B cell (primary cell): ENCODE measurements at regions not wholly inside any gene's neighbourhood (a gene's known extent, or its start where the extent isn't known, plus 50 kb on each side); places are given as distances from the start of the nearest gene placed in this dataset.

ENCODE experiments used
- ATAC-seq: fragments of 200-7000 bp; cut with Tn5 transposase; one replicate; pipeline ENCODE4 v1.10.0; 2021; ENCODE audit warnings: low read depth, mild to moderate bottlenecking, moderate number of reproducible peaks, moderate library complexity
- CTCF ChIA-PET: fragments of 350-600 bp; sonication (Branson Sonifier 250); formaldehyde crosslinking; loops from one replicate; lab custom pipeline; 2021; ENCODE audit warnings: antibody characterized with exemption, inconsistent platforms; lab: Charles Lee
- POLR2A ChIA-PET: fragments of 350-600 bp; sonication (Branson Sonifier 250); formaldehyde crosslinking; loops from one replicate; lab custom pipeline; 2021; ENCODE audit warnings: antibody characterized with exemption; lab: Charles Lee
- DNase-seq: peaks from one replicate; pipeline ENCODE4 v3.0.0; 2013
- H2AFZ ChIP-seq: 2 replicates; pipeline ENCODE4 v1.6.1; 2012; ENCODE audit warnings: mild to moderate bottlenecking, low read depth, low read length; ENCODE audit not compliant: insufficient read depth, poor library complexity, severe bottlenecking
- H3K27ac ChIP-seq, 2 donors: 1 replicate in 1 of 2; 2 replicates in 1 of 2; pipeline ENCODE4 v1.5.1; 2012 to 2013; ENCODE audit warnings: low read length in 2 of 2, mild to moderate bottlenecking in 2 of 2, moderate library complexity in 1 of 2
- H3K27me3 ChIP-seq, 4 experiments: fragments of 200-600 bp in 1 of 4; sonication (generic) in 1 of 4; replicated peaks in 1 of 4; 1 replicate in 2 of 4; 2 replicates in 2 of 4; pipeline versions ENCODE4 v1.6.1 to v1.7.0; 2013 to 2016; ENCODE audit warnings: low read length in 3 of 4, mild to moderate bottlenecking in 2 of 4, mixed read lengths in 1 of 4, moderate library complexity in 1 of 4; ENCODE audit not compliant: insufficient read depth in 4 of 4, control insufficient read depth in 3 of 4; ENCODE audit errors: control extremely low read depth in 1 of 4
- H3K36me3 ChIP-seq, 2 experiments: replicated peaks in 1 of 2; 1 replicate in 1 of 2; 2 replicates in 1 of 2; pipeline versions ENCODE4 v1.6.1 to v1.7.1; 2013; ENCODE audit warnings: low read length in 1 of 2; ENCODE audit not compliant: insufficient read depth in 2 of 2, control insufficient read depth in 1 of 2; ENCODE audit errors: control extremely low read depth in 1 of 2, extremely low read depth in 1 of 2
- H3K4me1 ChIP-seq, 2 donors: fragments of 200-600 bp in 1 of 2; sonication (generic) in 1 of 2; 1 replicate in 1 of 2; 2 replicates in 1 of 2; pipeline versions ENCODE4 v1.5.1 to v1.6.1; 2013 to 2017; ENCODE audit warnings: low read length in 2 of 2; ENCODE audit not compliant: control insufficient read depth in 2 of 2, insufficient read depth in 2 of 2
- H3K4me2 ChIP-seq: replicated peaks from 2 replicates; pipeline ENCODE3; 2012; ENCODE audit warnings: mild to moderate bottlenecking, low read depth, low read length; ENCODE audit not compliant: poor library complexity, severe bottlenecking
- H3K4me3 ChIP-seq, 5 experiments: fragments of 200-600 bp in 1 of 5; sonication (generic) in 1 of 5; 1 replicate in 3 of 5; 2 replicates in 2 of 5; pipeline versions ENCODE4 v1.5.1 to v1.7.0; 2011 to 2016; ENCODE audit warnings: low read length in 4 of 5, mild to moderate bottlenecking in 4 of 5, low read depth in 2 of 5, control low read depth in 1 of 5, moderate library complexity in 1 of 5; ENCODE audit not compliant: insufficient read depth in 1 of 5; ENCODE audit errors: control extremely low read depth in 1 of 5, extremely low read depth in 1 of 5
- H3K79me2 ChIP-seq: fragments of 200-600 bp; sonication (generic); one replicate; pipeline ENCODE4 v1.6.0; 2016; ENCODE audit warnings: low read length; ENCODE audit not compliant: control insufficient read depth, insufficient read depth
- H3K9ac ChIP-seq: fragments of 200-600 bp; sonication (generic); 2 replicates; pipeline ENCODE4 v1.6.1; 2017; ENCODE audit warnings: mild to moderate bottlenecking, low read length, moderate library complexity
- H3K9me3 ChIP-seq, 3 donors: one replicate each; pipeline versions ENCODE4 v1.6.1 to v1.7.1; 2013; ENCODE audit warnings: low read length in 2 of 3; ENCODE audit not compliant: control insufficient read depth in 2 of 3, insufficient read depth in 1 of 3; ENCODE audit errors: control extremely low read depth in 1 of 3
- H4K20me1 ChIP-seq: 2 replicates; pipeline ENCODE4 v1.6.0; 2012; ENCODE audit warnings: mild to moderate bottlenecking, low read length; ENCODE audit not compliant: insufficient read depth, control insufficient read depth, poor library complexity, severe bottlenecking
- H3K27ac Mint-ChIP-seq: one replicate; pipeline ENCODE4 v1.8.0; 2021; ENCODE audit warnings: mixed read lengths
- H3K27me3 Mint-ChIP-seq: one replicate; pipeline ENCODE4 v1.8.0; 2021; ENCODE audit warnings: mixed read lengths
- H3K4me1 Mint-ChIP-seq: one replicate; pipeline ENCODE4 v1.8.0; 2021; ENCODE audit warnings: mixed read lengths
- H3K4me3 Mint-ChIP-seq: one replicate; pipeline ENCODE4 v1.8.0; 2021; ENCODE audit warnings: mixed read lengths
- H3K9me3 Mint-ChIP-seq: one replicate; pipeline ENCODE4 v1.8.0; 2022; ENCODE audit warnings: mixed read lengths; ENCODE audit not compliant: insufficient read depth
- EZH2 ChIP-seq: IDR thresholded peaks from 2 replicates; pipeline ENCODE4 v1.6.1; 2012; ENCODE audit warnings: borderline replicate concordance, low read depth, mild to moderate bottlenecking, moderate library complexity, low read length; ENCODE audit not compliant: insufficient read depth, poor library complexity, severe bottlenecking
- WGBS: methylation state at CpG from one replicate; pipeline ENCODE4 v1.1.5; 2013; ENCODE audit warnings: missing lambda C conversion rate; ENCODE audit not compliant: insufficient coverage; 5-methylcytosine and 5-hydroxymethylcytosine counted together
- intact Hi-C: fragments of 100-400 bp; cut with micrococcal nuclease; formaldehyde crosslinking; loops from one replicate; pipeline ENCODE4 v1.10.0; 2022
- TF ChIP-seq, protein P1 (sequence below): fragments of 200-600 bp; IDR thresholded peaks from one replicate; pipeline ENCODE4 v1.8.0; 2022; ENCODE audit warnings: antibody characterized with exemption, mild to moderate bottlenecking

DNA sequence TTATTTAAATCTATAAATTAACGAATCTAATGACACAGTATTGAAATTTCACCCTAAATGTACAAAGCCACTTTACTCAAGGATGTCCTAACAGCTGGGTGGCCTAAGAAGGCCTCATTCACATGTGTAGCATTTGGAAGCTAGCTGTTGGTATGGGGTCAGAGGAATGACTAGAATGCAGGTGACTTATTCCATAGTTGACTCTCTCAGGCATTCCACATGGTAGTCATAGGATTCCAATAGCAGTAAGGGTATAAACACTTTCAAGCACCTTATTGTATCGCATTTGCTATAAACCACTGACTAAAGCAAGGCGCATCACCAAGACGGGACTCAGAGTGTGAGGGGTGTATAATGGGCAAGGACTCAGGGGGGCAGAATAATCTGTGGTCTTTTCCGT, 294.8 kb upstream of the EPHA3 start:
- WGBS = no CpG with 5 or more reads among the region's 5 CpGs

DNA sequence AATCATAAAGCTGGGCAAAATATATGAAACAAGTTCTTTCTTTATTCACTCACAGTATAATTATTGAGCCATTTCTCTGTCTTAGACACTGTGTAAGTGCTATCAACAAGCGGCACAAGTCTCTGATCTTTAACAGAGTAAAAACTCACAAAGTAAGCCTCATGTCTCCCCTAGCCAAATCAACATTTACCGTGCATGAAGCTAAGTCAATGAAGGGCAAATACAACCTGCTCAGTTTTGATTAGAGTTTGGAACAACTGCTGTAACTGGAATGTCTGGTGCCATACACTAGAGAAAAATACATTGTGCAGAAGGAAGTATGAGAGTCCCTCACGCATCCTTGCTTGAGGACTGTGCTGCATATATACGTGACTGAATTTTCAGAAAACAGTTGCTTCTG, 291.0 kb upstream of the EPHA3 start:
- Histone ChIP-seq H3K9ac (no peak overlapping the region), H3K9me3 (no peaks in the 10 kb centered on the region), H2AFZ (no peak overlapping the region), H4K20me1 (no peaks in the 10 kb centered on the region), H3K4me3 (no peak overlapping the region), H3K4me1 (no peaks in the 10 kb centered on the region), H3K79me2 (no peaks in the 10 kb centered on the region), H3K4me2 (no peak overlapping the region), H3K36me3 (no peaks in the 10 kb centered on the region), H3K27me3 (no peaks in the 10 kb centered on the region), H3K27ac (no peak overlapping the region)
- ATAC-seq (no peak), DNase-seq (no peak)
- Mint-ChIP-seq H3K4me3 (no peak overlapping the region), H3K27me3 (no peaks in the 10 kb centered on the region), H3K4me1 (no peaks in the 10 kb centered on the region), H3K27ac (no peak overlapping the region), H3K9me3 (no peaks in the 10 kb centered on the region)
- WGBS = 94% methylated on average over 3 of the region's 4 CpGs
- TF ChIP-seq EZH2 = no peak
- TF ChIP-seq, protein P1, sequence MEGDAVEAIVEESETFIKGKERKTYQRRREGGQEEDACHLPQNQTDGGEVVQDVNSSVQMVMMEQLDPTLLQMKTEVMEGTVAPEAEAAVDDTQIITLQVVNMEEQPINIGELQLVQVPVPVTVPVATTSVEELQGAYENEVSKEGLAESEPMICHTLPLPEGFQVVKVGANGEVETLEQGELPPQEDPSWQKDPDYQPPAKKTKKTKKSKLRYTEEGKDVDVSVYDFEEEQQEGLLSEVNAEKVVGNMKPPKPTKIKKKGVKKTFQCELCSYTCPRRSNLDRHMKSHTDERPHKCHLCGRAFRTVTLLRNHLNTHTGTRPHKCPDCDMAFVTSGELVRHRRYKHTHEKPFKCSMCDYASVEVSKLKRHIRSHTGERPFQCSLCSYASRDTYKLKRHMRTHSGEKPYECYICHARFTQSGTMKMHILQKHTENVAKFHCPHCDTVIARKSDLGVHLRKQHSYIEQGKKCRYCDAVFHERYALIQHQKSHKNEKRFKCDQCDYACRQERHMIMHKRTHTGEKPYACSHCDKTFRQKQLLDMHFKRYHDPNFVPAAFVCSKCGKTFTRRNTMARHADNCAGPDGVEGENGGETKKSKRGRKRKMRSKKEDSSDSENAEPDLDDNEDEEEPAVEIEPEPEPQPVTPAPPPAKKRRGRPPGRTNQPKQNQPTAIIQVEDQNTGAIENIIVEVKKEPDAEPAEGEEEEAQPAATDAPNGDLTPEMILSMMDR = no peak
- ChIA-PET POLR2A (no interaction called here), CTCF (no interaction called here)
- intact Hi-C loops = no loop called here

More for the DNA sequence above, 294.8 kb upstream of the EPHA3 start:
- Histone ChIP-seq H3K4me2 (no peak overlapping the region), H3K9me3 (no peaks in the 10 kb centered on the region), H3K27ac (no peak overlapping the region), H3K4me1 (no peaks in the 10 kb centered on the region), H3K36me3 (no peaks in the 10 kb centered on the region), H3K9ac (no peak overlapping the region), H3K27me3 (no peaks in the 10 kb centered on the region), H2AFZ (no peak overlapping the region), H3K79me2 (no peaks in the 10 kb centered on the region), H3K4me3 (no peak overlapping the region), H4K20me1 (no peaks in the 10 kb centered on the region)
- CTCF ChIA-PET = no interaction called here
- POLR2A ChIA-PET = no interaction called here
- H3K27ac Mint-ChIP-seq = no peak overlapping the region
- no peak overlapping the region for H3K4me3 Mint-ChIP-seq
- H3K4me1 Mint-ChIP-seq = no peaks in the 10 kb centered on the region
- no peak for ATAC-seq
- intact Hi-C loops = no loop called here
- H3K9me3 Mint-ChIP-seq = no peaks in the 10 kb centered on the region
- no peak for DNase-seq
- no peak for TF ChIP-seq EZH2
- TF ChIP-seq, protein P1 = no peak
- H3K27me3 Mint-ChIP-seq = no peaks in the 10 kb centered on the region
